GM18868 (cell line): ENCODE measurements at regions not wholly inside any gene's neighbourhood (a gene's known extent, or its start where the extent isn't known, plus 50 kb on each side); places are given as distances from the start of the nearest gene placed in this dataset.
"Not testable (repeated sequence)": the region's sequence is repeated elsewhere in the genome, so short reads cannot be mapped to it uniquely, and the experiment has no call there.

Experiments
- ATAC-seq: cut with Tn5 transposase; IDR thresholded peaks from one replicate; pipeline ENCODE4 v1.9.1; 2021; ENCODE audit warnings: mild to moderate bottlenecking, moderate library complexity; ENCODE audit not compliant: unreplicated experiment

GRCh38 chr5:167294882-167295680, 996.4 kb upstream of the WWC1 start:
- ATAC-seq = no peak

DNA sequence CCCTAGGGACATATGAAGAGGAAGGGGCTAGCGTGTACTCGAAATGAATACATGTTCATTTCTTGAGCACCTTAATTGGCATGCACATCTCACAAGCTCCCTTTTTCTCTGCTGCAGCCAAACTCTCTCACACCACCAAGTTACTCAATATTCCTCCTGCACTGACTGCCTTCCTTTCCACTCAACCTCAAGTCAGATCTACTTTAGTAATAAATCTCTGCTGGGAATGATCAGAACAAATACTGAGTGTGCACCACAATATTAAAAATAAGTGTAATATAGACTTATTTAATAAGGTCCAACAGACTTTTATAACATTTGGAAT, 995.8 kb upstream of the WWC1 start:
- ATAC-seq = no peak

- ATAC-seq = no peak
Measured at GRCh38 chr5:167296066-167296465, 995.4 kb upstream of the WWC1 start.

DNA sequence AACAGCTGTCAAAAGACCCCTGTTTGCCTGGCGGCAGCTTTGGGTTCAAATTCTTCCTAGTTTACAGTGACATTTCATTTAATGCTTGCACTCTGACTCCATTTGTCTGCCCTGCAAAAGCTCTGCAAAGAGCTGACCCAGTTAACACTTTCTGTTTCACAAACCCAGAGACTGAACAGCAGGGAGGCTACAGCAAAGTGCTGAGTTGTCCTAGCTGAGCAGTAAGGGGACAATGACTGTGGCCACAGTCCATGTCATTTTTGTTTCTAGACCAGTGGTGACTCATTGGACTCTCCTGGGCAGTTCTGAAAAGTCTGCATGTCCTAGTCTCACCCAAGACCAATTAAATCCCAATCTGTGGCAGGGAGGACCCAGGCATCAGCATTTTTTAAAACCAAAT, 994.8 kb upstream of the WWC1 start:
- no peak for ATAC-seq

- ATAC-seq = not testable (repeated sequence)
Measured at GRCh38 chr5:167299861-167300260, 991.6 kb upstream of the WWC1 start.

- no peak for ATAC-seq
Measured at GRCh38 chr5:167303582-167303981, 987.9 kb upstream of the WWC1 start.

DNA sequence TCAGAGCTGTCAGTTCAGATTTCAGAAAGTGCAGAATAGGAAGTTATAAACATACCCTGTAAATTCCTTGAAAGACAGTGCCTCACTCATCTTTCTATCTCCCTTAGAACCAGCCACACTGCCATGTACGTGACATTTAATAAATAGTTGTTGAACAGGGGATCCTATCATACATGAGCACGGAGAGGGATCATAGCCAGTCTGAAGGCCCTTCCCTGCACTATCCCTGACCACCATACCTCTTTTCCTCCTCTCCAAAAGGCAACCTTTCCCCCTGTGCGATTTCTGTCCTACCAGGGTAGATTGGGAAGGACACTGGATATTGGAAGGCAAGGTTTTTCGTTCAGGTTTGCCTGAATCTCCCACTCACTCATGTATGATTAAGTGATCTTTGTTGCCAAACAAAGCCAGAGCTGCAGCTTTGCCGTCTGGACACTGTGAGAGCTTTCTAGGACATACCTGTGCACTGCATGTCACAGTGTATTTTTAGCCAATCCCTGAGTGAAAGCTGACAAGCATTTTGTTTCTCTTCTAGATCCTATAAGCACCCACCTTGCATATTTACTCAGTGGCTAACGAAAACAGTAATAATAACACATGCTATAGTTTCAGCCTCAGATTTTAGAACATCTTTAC, 986.5 kb upstream of the WWC1 start:
- ATAC-seq = no peak

GRCh38 chr5:167305591-167306213, 985.7 kb upstream of the WWC1 start:
- ATAC-seq = no peak

DNA sequence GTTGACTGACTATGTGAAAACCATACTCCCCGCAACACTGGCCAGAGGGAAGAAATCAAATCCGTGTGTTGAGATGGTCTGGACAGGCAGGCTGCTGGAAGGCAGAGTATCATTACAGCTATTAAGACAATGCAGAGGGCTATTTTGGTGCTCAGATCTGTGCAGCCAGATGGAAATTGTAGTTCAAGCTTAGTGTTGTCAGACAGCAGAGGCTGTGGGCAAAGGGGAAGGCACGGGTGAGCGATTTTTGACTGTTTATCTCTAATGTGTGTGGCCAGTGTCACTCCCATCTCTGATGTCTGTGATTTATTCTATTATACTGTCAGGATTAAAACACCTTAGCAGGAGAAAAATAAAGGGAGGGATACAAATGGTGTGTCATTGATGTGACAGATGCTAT, 984.4 kb upstream of the WWC1 start:
- ATAC-seq = no peak

DNA sequence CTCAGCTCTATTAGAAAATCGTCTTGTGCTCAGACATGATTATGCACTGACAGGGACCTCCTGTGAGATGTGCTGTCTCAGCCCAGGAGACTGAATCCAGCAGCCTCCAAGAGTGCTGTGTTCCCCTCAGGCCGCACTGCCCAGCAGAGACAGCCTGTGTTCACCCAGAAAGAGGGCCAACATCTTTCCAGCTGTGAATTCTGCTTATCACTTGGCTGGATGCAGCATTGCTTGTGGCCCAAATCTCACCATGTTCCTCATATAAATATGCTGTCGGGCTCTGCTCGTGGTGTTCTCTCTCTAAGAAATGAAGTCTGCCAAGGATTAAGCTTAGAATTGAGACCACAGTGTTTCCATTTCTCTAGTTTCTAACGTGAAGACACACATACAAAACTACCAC, 983.0 kb upstream of the WWC1 start:
- no peak for ATAC-seq

GRCh38 chr5:167309941-167310517, 981.4 kb upstream of the WWC1 start:
- ATAC-seq = no peak

- no peak for ATAC-seq
Measured at GRCh38 chr5:167311340-167311739, 980.1 kb upstream of the WWC1 start.

- no peak for ATAC-seq
Measured at GRCh38 chr5:167312225-167312624, 979.2 kb upstream of the WWC1 start.

- ATAC-seq = no peak
Measured at GRCh38 chr5:167315762-167316161, 975.7 kb upstream of the WWC1 start.

GRCh38 chr5:167317884-167318283, 973.6 kb upstream of the WWC1 start:
- ATAC-seq = no peak

GRCh38 chr5:167319243-167319642, 972.2 kb upstream of the WWC1 start:
- ATAC-seq = no peak

- ATAC-seq = no peak
Measured at GRCh38 chr5:167320019-167320418, 971.4 kb upstream of the WWC1 start.

DNA sequence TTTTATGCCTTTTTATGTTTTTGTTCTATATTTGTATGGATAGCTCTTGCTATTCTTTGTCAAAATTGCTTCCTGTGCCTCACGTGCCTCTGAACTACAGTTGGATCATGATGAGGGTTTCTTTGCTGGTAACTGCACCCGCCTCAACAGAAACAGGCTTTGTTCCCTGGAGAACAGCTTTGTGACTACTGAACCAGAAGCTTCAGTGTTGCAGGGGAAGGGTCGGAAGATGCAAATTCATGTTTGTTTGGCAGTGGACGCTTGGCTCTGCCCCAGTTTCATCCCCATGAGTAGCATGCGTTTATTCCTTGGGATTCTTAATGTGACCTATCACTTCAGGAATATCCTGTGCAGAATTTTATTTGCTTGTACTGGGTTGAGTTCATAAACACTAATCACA, 959.1 kb upstream of the WWC1 start:
- ATAC-seq = no peak

GRCh38 chr5:167336161-167336560, 955.3 kb upstream of the WWC1 start:
- ATAC-seq = no peak

- ATAC-seq = no peak
Measured at GRCh38 chr5:167339205-167339604, 952.2 kb upstream of the WWC1 start.

GRCh38 chr5:167346461-167346860, 945.0 kb upstream of the WWC1 start:
- no peak for ATAC-seq
